ENCODE measurements at regions not wholly inside any gene's neighbourhood (a gene's known extent, or its start where the extent isn't known, plus 50 kb on each side); places are given as distances from the start of the nearest gene placed in this dataset.

- TF ChIP-seq CTCF (IDR thresholded peaks at IDR 0.05): no peak
- no peak for TF ChIP-seq EP300 (IDR thresholded peaks at IDR 0.05)
These were observed 433.2 kb upstream of the DEPDC1 start for GRCh38 chr1:68930101-68930500.
